Cardiac septum (tissue), 1 donor: ENCODE measurements at regions not wholly inside any gene's neighbourhood (a gene's known extent, or its start where the extent isn't known, plus 50 kb on each side); places are given as distances from the start of the nearest gene placed in this dataset.
"Not testable (repeated sequence)": the region's sequence is repeated elsewhere in the genome, so short reads cannot be mapped to it uniquely, and the experiment has no call there.

Source experiments
- DNase-seq: peaks from one replicate; pipeline ENCODE4 v3.0.0-alpha.2; 2020; ENCODE audit warnings: low spot score
- intact Hi-C: fragments of 100-400 bp; cut with DNase I; formaldehyde crosslinking; loops from one replicate; pipeline ENCODE4 v1.14.0; 2022
- donor health status: DM: no; HTN: no; CAD: no.

DNA sequence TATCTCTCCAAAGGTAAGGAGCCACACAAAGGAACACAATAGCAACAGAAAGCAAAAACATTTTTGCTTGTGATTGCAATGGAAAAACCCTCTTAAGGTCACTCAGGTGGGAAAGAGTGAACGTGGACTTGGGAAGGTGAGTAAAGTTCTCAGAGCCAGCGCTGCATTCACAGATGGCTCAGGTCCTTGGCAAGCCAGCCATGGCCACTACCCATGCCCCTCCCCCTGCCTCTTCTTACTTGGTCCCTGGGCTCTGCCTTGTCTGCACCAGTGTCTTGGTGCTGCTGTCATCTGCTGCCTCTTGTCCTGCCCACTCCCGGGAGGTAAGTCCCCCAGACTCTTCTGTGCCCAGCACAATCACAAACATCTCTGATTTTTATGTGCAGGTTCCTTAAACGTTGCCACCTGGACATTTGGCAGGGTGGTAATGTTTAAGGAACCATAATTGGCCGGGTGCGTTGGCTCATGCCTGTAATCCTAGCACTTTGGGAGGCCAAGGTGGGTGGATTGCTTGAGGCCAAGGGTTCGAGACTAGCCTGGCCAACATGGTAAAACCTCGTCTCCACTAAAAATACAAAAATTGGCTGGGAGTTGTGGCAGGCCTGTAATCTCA lies 74.6 kb downstream of the FEM1C start:
- DNase-seq: no peak
- intact Hi-C loops: no loop called here

GRCh38 chr5:115467628-115468027 lies 76.9 kb downstream of the FEM1C start:
- no peak for DNase-seq
- intact Hi-C loops: no loop called here

DNA sequence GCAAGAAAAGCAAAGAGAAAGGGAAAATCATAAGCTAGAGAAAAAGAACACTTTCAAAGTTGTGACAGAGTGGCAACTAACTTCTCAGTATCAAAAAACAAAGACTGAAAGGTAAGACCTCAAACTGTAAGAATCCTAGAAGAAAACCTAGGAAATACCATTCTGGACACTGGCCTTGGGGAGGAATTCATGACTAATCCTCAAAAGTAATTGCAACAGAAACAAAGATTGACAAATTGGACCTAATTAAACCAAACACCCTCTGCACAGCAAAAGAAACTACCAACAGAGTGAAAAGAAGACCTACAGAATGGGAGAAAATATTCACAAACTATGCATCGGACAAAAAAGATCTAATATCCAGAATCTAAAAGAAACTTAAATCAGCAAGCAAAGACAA lies 79.1 kb downstream of the FEM1C start:
- DNase-seq: no peak
- intact Hi-C loops: no loop called here

- DNase-seq: no peak
- intact Hi-C loops: no loop called here
Measured at GRCh38 chr5:115463983-115464382, 80.6 kb downstream of the FEM1C start.

DNA sequence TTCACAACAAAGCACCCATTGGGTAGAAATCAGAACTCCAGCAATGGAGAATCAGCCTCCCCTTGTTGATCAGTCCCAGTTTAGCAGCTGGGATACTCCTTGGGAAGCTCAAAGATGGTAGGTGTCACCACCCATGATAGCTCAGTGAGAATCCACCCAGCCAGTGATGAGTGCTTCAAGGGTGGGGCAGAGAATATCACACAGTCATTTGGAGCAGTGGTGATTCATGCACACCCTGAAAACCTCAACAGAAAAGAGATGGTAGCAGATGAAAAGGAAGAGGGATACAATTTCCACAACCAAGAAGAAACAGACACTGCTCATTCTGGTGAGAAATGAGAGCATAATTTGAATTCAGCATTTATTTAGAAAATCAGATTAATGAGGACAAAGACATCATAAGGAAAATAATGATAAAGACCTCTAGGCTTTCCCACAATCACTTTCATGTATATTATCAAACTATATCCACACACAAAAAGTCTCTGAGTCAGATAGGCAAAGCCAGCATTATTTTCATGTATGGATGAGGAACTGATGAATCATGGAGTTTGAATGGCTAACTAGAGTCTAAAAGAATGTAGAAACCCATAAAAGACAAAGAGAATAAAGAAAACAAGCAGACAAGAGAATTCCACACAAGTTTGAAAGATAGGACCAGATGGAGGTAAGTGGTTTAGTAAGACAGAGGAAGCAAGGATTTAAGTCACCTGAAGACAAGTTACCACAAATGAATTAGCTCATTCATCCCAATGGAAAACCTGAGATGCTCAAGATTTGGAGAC lies 82.9 kb downstream of the FEM1C start:
- intact Hi-C loops: loop anchor here (2.0 kb wide), 1 partner anchor 33 kb away; no protein-coding TSS in a partner anchor
- no peak for DNase-seq

- no peak for DNase-seq
- intact Hi-C loops: loop anchor here (2.0 kb wide), 1 partner anchor 34 kb away; no protein-coding TSS in a partner anchor
Measured at GRCh38 chr5:115461093-115461492, 83.5 kb downstream of the FEM1C start.

GRCh38 chr5:115460472-115460871 lies 84.1 kb downstream of the FEM1C start:
- intact Hi-C loops: loop anchor here (1.0 to 2.0 kb wide), 3 partner anchors 34 to 41 kb away; no protein-coding TSS in a partner anchor
- DNase-seq: no peak

DNA sequence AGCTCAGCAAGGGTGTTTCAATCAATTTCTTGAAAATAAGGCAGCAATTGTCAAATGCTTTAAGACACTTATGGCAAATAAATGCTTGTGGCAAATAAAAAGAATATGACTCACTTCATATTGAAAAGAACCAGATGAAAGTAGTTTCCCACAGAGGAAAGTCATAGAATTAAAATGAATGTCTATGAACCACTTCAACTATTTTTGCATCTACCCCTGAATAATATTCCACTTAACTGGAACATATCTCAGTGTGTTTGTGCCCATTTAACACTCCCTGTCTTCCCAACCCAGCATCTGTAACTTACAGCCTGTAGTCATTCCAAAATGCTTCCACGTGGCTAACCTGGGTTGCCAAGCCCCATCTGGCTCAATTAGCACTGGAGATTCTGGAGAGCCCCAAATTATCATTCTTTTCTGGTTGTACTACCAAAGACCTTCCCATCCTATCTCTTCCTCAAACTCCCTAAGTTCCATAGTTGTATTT lies 84.7 kb downstream of the FEM1C start:
- intact Hi-C loops: loop anchor here (1.0 to 5.0 kb wide), 5 partner anchors 35 to 85 kb away; partner anchors contain the start of gene FEM1C

GRCh38 chr5:115458416-115458815 lies 86.2 kb downstream of the FEM1C start:
- intact Hi-C loops: loop anchor here (2.0 to 5.0 kb wide), 2 partner anchors 81 to 86 kb away; partner anchors contain the start of gene FEM1C
- no peak for DNase-seq

More for the DNA sequence above, 84.7 kb downstream of the FEM1C start:
- no peak for DNase-seq

DNA sequence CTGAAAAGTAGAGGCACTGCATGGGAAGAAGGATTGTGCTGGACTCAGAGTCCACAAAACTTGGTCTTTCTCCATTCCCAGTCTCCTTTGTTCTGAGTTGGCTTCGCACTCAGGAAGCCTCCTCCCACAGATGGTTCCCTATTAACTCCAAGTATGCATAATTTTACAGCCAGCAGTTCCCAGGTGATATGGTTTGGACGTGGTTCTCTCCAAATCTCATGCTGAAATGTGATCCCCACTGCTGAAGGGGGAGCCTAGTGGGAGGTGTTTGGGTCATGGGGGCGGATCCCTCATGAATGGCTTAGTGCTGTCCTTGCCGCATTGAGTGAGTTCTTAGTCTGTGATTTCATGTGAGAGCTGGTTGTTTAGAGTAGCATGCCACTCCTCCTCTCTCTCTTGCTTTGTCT lies 86.6 kb downstream of the FEM1C start:
- DNase-seq: no peak
- intact Hi-C loops: loop anchor here (2.0 to 5.0 kb wide), 2 partner anchors 81 to 87 kb away; partner anchors contain the start of gene FEM1C

DNA sequence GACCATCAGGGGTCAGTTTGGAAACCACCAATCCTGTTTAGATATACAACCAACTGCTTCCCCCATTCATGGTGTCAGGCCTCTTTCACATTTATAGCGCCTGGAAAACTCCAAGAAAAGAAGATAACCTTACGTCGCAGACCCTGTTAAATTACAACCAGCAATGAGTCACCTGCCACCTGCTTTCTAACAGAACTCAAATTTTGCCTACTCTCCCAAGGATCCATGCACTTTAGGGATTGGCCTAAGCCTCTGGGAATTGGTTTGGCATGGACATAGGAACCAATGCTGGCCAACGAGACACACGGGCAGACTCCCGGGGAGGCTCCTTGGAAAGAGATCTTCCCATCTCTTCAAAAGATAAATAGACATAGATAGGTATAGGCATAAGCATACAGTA lies 87.0 kb downstream of the FEM1C start:
- intact Hi-C loops: loop anchor here (5.0 kb wide), 1 partner anchor 80 kb away; no protein-coding TSS in a partner anchor
- DNase-seq: no peak

- intact Hi-C loops: loop anchor here (5.0 kb wide), 1 partner anchor 79 kb away; no protein-coding TSS in a partner anchor
- no peak for DNase-seq
Measured at GRCh38 chr5:115456539-115457040, 88.0 kb downstream of the FEM1C start.

- intact Hi-C loops: loop anchor here (5.0 kb wide), 1 partner anchor 79 kb away; no protein-coding TSS in a partner anchor
- no peak for DNase-seq
Measured at GRCh38 chr5:115456056-115456455, 88.5 kb downstream of the FEM1C start.

- no peak for DNase-seq
- intact Hi-C loops: loop anchor here (5.0 kb wide), 1 partner anchor 78 kb away; no protein-coding TSS in a partner anchor
Measured at GRCh38 chr5:115455301-115455707, 89.3 kb downstream of the FEM1C start.

- intact Hi-C loops: no loop called here
- DNase-seq: no peak
Measured at GRCh38 chr5:115453391-115454095, 91.0 kb downstream of the FEM1C start.

DNA sequence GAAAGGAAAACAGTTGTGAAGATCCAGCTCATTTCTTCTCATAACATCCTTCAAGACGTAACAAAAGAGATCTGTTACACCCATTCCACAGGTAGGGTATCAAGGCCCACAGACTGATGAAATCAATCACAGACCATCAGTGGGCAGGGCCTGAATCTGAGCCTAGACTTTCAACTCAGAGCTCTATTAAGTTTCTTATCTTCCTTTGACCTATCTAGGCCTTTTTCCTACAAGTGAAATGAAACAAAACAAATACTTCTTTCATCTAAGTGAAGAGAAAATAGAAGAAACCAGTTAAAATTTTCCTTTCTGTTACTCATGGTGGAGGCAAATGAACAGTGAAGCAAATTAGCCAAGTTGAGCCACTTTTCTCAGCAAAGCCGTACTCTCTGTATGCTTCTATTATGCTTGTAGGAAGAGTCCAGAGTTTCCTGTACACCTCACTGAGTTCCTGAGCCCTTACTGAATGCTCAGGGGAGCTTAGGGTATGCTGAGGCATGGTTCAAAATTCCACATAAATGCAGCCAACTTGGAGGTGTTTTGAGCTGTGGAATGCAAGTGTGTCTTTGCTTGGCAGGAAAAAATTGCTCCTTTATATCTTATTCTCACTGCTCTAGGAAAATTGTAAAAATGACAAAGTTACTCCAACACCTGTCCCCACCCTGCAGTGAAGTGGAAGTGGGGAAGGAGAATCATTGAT lies 91.9 kb downstream of the FEM1C start:
- intact Hi-C loops: no loop called here
- no peak for DNase-seq

GRCh38 chr5:115452083-115452482 lies 92.5 kb downstream of the FEM1C start:
- DNase-seq: no peak
- intact Hi-C loops: no loop called here

DNA sequence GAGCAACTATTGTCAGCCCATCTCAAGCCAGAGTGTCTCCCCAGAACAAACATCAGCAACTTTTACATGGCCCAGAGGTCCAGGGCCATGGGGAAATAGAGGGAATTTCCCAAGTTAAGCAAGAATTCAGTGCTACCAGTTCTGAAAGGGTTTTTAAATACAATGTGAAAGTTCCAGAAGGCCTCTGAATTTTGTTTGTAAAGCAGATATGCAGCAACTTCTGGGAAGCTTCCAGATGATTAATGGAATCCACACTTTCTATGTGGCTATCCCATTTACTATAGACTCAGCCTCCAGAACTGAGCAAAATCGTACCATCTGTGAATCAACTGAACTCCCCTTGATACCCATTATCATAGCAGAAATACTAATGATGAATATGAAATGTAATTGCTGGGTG lies 93.8 kb downstream of the FEM1C start:
- intact Hi-C loops: no loop called here
- DNase-seq: no peak

- intact Hi-C loops, DNase-seq: not testable (repeated sequence)
Measured at GRCh38 chr5:115448630-115449029, 95.9 kb downstream of the FEM1C start.
